ENCODE measurements at regions not wholly inside any gene's neighbourhood (a gene's known extent, or its start where the extent isn't known, plus 50 kb on each side); places are given as distances from the start of the nearest gene placed in this dataset.
A peak's percentile ranks its signal among the peaks of the same experiment; 100 is the strongest.

DNA sequence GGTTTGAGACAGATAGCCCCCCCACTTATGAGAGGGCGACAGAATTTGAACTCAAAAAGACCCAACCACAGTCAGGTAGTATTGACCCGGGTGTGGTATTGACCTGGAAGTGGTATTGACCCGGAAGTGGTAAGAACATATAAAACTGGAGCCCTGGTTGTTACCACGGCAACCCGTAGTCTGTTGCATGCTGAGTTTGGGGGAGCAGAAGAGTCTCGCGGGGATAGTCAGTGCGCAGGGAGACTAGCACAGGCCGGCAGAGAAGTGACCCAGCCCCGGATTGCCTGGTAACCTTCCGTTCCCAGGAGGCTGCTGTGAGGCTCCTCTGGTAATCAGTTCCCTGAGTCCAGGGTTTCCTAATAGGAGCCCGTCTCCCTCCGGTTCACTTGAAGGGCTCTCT, 96.2 kb downstream of the SNX5 start:
- H3K4me2 ChIP-seq (ENCODE audit: insufficient read depth in 1 of 2, low read depth in 2 of 2, low read length in 2 of 2), result 0 out of 4 replicates have a peak overlapping the region, but pooled peaks of 1 of the 2 experiments have one; percentile 0
- WGBS, 2 experiments (ENCODE audit: extremely low coverage in 1 of 2, insufficient coverage in 1 of 2, insufficient read length in 1 of 2, insufficient replicate concordance in 2 of 2, low coverage in 1 of 2, low lambda C conversion rate in 2 of 2, missing lambda C conversion rate in 1 of 2), result 81% methylated on average over 13 of the region's 13 CpGs; no CpG with 5 or more reads in 1 of the 2 experiments
- H3K18ac ChIP-seq (ENCODE audit: extremely low read depth, low read length), result peak overlapping the region; percentile 44
- H4K91ac ChIP-seq (replicated peaks; ENCODE audit: insufficient read length, low read length), result peak overlapping the region; percentile 56
- peak overlapping the region; percentile 96; the same call in 1 of the 2 replicates for H2BK5ac ChIP-seq (ENCODE audit: low read depth, low read length)
- no peaks in the 10 kb centered on the region for H3K79me1 ChIP-seq (ENCODE audit: low read depth, low read length)
- H2BK15ac ChIP-seq (ENCODE audit: low read length), result no peak overlapping the region
- no peaks in the 10 kb centered on the region for H3K9me3 ChIP-seq (ENCODE audit: insufficient read depth in 2 of 2, low read depth in 1 of 2, low read length in 1 of 2)
- H3K23ac ChIP-seq (ENCODE audit: insufficient read length), result no peak overlapping the region
- peak overlapping the region; percentile 93 for H2BK12ac ChIP-seq (ENCODE audit: low read depth, low read length)
- peaks cover 13 to 43% (median 28%) of the 10 kb centered on the region in 4 experiments for H3K4me1 ChIP-seq (replicated peaks in 1 of 4; ENCODE audit: control insufficient read depth in 3 of 4, insufficient read depth in 4 of 4, low read length in 3 of 4)
- peak overlapping the region; percentile 70 for H3K4ac ChIP-seq (replicated peaks; ENCODE audit: insufficient read length, low read depth, low read length)
- no peak overlapping the region for H3K4me3 ChIP-seq (ENCODE audit: extremely low read depth in 1 of 4, insufficient read depth in 2 of 4, low read depth in 3 of 4, low read length in 4 of 4)
- ChIA-PET POLR2A (ENCODE audit: partially characterized antibody) (interaction anchor here (1.0 to 1.2 kb wide), 2 partner anchors 14 to 27 kb away, joined by 3 read pairs; no protein-coding TSS in a partner anchor), CTCF (ENCODE audit: partially characterized antibody) (interaction anchor here (0.8 to 1.9 kb wide), 3 partner anchors 12 to 64 kb away, joined by 3 to 5 read pairs (median 3); no protein-coding TSS in a partner anchor)
- no peak overlapping the region for H3K14ac ChIP-seq (ENCODE audit: insufficient read length)
- no peak for DNase-seq (ENCODE audit: low read depth in 1 of 2, low spot score in 2 of 2)
- H2AK5ac ChIP-seq (ENCODE audit: low read depth, low read length), result peak overlapping the region; percentile 79; the same call in 1 of the 2 replicates
- TF ChIP-seq EP300 (IDR thresholded peaks at IDR 0.05; ENCODE audit: borderline replicate concordance in 1 of 2, low read depth in 2 of 2, low read length in 2 of 2) (no peak), CEBPB (IDR thresholded peaks at IDR 0.05; ENCODE audit: low read depth, low read length) (no peak), RXRA (IDR thresholded peaks at IDR 0.05; ENCODE audit: insufficient read depth, low read depth, low read length) (no peak), SIRT6 (IDR thresholded peaks at IDR 0.05; ENCODE audit: low read length) (no peak), TAF7 (optimal IDR thresholded peaks at IDR 0.05; ENCODE audit: borderline replicate concordance, low read depth, low read length) (no peak), JUND (IDR thresholded peaks at IDR 0.05; ENCODE audit: low read length) (no peak), SIN3A (conservative IDR thresholded peaks at IDR 0.05 in 1 of 2, IDR thresholded peaks at IDR 0.05 in 1 of 2; ENCODE audit: low read depth in 1 of 2, low read length in 2 of 2) (no peak), JUN (IDR thresholded peaks at IDR 0.05; ENCODE audit: low read depth, low read length) (no peak), EZH2 (IDR thresholded peaks at IDR 0.05; ENCODE audit: low read depth, low read length, severe bottlenecking) (no peak), FOSL1 (IDR thresholded peaks at IDR 0.05; ENCODE audit: insufficient read depth, low read depth, low read length) (no peak)
- no peak overlapping the region for H3K56ac ChIP-seq (replicated peaks; ENCODE audit: insufficient read length, low read depth, low read length)
- no peaks in the 10 kb centered on the region for H3K79me2 ChIP-seq (ENCODE audit: control insufficient read depth in 1 of 2, insufficient read depth in 2 of 2, low read length in 2 of 2)
- no peaks in the 10 kb centered on the region for H3K27me3 ChIP-seq (replicated peaks in 1 of 4; ENCODE audit: control insufficient read depth in 3 of 4, extremely low read depth in 1 of 4, insufficient read depth in 3 of 4, low read length in 3 of 4)
- no peak overlapping the region for H3K27ac ChIP-seq (ENCODE audit: low read depth, low read length)
- H4K5ac ChIP-seq (ENCODE audit: insufficient read length, low read depth, low read length), result peak overlapping the region; percentile 6
- peak; percentile 48 for FAIRE-seq
- H2BK20ac ChIP-seq (ENCODE audit: low read length), result peak overlapping the region; percentile 94
- no peaks in the 10 kb centered on the region for H4K20me1 ChIP-seq (replicated peaks in 1 of 2; ENCODE audit: control insufficient read depth in 1 of 2, insufficient read depth in 2 of 2, low read length in 2 of 2)
- no peaks in the 10 kb centered on the region for H3K36me3 ChIP-seq (ENCODE audit: control insufficient read depth in 2 of 4, insufficient read depth in 4 of 4, low read length in 3 of 4)
- no peak overlapping the region for H3K9ac ChIP-seq (replicated peaks in 1 of 4; ENCODE audit: extremely low read depth in 1 of 4, low read depth in 3 of 4, low read length in 3 of 4)
- H2BK120ac ChIP-seq (replicated peaks; ENCODE audit: low read depth, low read length), result peak overlapping the region; percentile 97
- no peak overlapping the region for H2AFZ ChIP-seq (ENCODE audit: low read length)
- no peaks in the 10 kb centered on the region for H3K23me2 ChIP-seq (ENCODE audit: low read depth, low read length)
- no peak overlapping the region for H4K8ac ChIP-seq (ENCODE audit: extremely low read depth, insufficient read depth, low read length)

All from H1 (cell line).